ENCODE measurements at regions not wholly inside any gene's neighbourhood (a gene's known extent, or its start where the extent isn't known, plus 50 kb on each side); places are given as distances from the start of the nearest gene placed in this dataset.
"Not testable (repeated sequence)": the region's sequence is repeated elsewhere in the genome, so short reads cannot be mapped to it uniquely, and the experiment has no call there.

- DNase-seq, result no peak
These were observed 792.2 kb upstream of the CDH9 start for GRCh38 chr5:27830546-27830945.

DNA sequence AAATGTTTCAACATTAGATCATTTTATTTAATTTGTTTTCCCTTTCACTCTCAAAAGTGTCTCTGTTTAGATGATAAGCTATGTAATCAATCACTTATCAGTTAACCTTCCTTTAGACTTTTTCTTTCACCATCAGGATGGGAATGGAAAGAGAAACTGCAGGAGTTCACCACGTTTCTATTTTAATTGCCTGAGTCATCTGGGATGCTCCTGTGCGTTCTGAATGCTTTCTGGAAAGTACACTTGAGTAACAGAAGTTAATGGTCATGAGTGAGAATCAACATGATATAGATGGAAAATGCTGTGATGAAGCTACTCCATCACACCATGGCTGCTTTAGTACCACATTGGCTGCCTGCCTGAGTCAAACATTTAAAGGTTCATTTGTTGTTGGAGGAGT is 783.3 kb upstream of the CDH9 start:
- DNase-seq, result no peak

GRCh38 chr5:27818888-27819287 is 780.5 kb upstream of the CDH9 start:
- DNase-seq, result peak in 1 of 2 experiments; percentile 34

DNA sequence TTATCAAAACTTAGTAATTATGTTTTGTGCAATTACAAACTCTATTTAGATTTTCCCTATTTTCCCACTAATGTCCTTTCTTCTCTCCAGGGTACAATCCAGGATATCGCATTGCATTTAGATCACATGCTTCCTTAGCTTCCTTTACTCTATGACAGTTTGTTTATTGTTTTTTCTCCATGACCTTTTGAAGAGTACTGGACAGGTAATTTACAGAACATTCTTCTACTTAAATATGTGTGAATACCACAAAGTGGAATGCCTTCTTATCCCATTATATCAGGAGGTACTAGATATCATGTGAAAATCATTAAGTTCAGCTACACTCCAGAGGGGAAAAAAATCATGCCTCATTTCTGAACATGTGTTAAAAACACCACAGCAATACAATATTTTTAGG is 776.6 kb upstream of the CDH9 start:
- DNase-seq, result no peak

GRCh38 chr5:27814286-27814685 is 775.9 kb upstream of the CDH9 start:
- no peak for DNase-seq

GRCh38 chr5:27810458-27810857 is 772.1 kb upstream of the CDH9 start:
- no peak for DNase-seq

GRCh38 chr5:27797220-27797619 is 758.8 kb upstream of the CDH9 start:
- no peak for DNase-seq

DNA sequence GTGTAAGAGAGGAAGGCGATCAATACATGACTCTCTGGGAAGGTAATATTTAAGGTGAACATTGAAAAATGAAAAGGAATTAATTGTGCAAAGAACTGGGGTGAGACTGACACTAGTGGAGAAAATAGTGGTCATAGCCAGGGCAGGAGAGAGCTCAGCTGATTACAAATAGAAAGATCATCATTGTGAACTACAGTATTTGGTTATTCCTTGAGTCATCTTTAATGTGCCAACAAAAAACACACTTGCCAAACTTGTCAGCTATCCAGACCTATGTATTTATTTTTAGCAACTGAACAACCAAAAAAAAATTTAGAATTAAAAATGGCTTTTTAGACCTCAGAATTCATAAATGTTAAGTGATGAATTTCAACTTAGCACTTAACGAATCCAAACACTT is 749.8 kb upstream of the CDH9 start:
- no peak for DNase-seq

DNA sequence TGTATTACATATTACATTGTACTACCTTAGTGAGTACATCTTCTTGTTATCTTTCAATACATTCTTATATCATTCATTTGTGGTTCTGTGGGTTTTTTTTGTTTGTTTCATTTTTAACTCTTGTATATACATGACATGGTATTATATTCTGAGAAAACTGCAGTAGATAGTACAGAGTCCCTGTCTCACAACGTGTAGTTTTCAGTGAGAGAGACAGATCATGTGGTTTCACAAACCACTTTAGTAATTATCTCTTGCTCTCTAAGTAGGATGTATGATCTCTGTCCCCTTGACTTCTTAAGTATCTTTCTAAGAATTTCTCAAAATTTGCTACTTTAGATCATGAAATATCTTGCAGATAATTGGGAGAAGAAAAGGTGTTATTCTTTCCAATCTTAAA is 745.9 kb upstream of the CDH9 start:
- DNase-seq, result no peak

- DNase-seq, result no peak
These were observed 739.7 kb upstream of the CDH9 start for GRCh38 chr5:27778121-27778520.

- DNase-seq, result no peak
These were observed 735.2 kb upstream of the CDH9 start for GRCh38 chr5:27773636-27774035.

- no peak for DNase-seq
These were observed 734.8 kb upstream of the CDH9 start for GRCh38 chr5:27773166-27773565.

DNA sequence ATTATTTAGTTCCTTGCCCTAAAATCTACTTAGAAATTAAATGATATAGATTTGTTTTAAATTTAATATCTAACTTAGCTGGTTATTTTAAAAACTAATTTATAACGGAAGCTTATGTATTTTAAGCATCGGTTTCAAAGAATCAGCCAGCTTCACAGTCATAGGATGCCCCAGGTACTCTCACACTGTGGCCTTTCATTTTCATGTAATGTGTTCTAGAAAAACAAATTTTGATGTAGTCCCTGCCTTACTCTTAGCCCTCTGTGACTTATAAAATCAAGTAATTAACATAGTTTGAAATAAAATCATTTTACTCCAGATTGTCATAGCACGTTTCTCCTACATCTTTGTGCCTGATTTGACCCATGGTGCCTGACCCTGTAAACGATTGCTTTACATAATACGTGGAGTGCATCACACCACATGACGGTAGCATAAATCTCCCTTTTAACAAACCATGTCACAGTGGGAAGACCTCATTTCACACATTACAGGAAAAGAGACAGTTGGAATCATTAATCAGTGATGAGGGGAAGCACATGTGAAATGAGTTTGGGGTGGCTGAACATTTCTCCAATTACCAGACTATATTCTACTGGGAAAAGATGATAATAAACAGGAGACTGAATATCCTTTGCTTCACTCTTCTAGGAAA is 731.5 kb upstream of the CDH9 start:
- DNase-seq, result no peak

GRCh38 chr5:27748847-27749246 is 710.5 kb upstream of the CDH9 start:
- DNase-seq, result no peak

GRCh38 chr5:27743383-27743979 is 705.1 kb upstream of the CDH9 start:
- DNase-seq, result not testable (repeated sequence)

GRCh38 chr5:27742805-27743204 is 704.4 kb upstream of the CDH9 start:
- no peak for DNase-seq

GRCh38 chr5:27734838-27735237 is 696.5 kb upstream of the CDH9 start:
- DNase-seq, result no peak

- DNase-seq, result no peak
These were observed 694.9 kb upstream of the CDH9 start for GRCh38 chr5:27733237-27733636.

GRCh38 chr5:27727254-27727653 is 688.9 kb upstream of the CDH9 start:
- no peak for DNase-seq

DNA sequence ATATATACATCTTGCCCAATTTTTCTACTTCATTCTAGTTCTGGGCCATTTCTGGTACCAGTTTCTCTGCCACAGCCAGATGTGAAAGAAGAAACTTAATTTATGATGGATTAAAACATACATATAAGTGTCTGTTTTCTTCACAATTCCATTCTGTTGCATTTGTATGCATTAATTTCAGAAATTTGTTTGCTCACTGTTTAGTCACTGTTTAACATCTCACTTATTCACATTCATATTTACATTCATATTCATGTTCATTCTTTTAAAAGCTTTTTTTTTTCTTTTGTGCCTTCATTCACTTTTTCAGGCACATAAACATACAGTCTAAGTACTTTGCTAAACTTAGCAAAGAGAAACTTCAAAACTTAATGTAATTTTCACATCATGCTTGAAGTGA is 684.0 kb upstream of the CDH9 start:
- no peak for DNase-seq

DNA sequence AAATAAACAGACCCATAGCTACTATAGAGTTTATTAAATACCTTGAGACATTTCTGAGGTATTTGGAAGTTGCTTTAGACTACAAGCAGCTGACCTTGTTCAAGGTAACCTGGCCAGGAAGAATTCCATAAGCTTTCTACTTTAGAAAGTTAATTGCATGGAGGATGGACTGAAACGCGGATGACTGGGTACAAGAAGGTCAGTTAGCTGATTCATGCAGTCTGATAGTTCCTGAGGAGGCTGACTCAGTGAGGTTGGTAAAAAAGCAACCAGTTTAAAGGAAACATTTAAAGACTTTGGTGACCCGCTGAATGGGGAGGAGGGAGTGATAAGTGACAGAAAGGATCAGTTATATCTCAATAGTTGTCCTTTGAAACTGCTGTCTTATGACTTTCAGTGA is 670.1 kb upstream of the CDH9 start:
- no peak for DNase-seq

DNA sequence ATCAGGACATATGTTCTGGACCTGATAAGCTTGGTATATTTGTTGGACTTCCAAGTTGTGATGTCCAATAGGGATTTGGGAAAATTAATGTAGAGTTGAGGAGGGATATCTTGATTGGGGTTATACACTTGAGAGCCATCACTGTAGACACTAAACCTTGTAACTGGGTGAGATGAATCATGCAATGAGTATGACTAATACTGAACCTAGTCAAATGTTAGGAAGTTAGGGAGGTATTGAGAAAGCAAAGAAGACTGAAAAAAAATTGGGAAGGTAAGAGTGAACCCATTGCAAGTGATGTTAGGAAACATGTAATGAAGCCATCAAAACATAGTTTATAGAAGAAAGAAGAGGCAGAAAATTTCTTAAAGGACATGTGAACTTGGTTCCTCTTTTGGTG is 668.4 kb upstream of the CDH9 start:
- DNase-seq, result no peak

GRCh38 chr5:27705661-27706060 is 667.3 kb upstream of the CDH9 start:
- no peak for DNase-seq

DNA sequence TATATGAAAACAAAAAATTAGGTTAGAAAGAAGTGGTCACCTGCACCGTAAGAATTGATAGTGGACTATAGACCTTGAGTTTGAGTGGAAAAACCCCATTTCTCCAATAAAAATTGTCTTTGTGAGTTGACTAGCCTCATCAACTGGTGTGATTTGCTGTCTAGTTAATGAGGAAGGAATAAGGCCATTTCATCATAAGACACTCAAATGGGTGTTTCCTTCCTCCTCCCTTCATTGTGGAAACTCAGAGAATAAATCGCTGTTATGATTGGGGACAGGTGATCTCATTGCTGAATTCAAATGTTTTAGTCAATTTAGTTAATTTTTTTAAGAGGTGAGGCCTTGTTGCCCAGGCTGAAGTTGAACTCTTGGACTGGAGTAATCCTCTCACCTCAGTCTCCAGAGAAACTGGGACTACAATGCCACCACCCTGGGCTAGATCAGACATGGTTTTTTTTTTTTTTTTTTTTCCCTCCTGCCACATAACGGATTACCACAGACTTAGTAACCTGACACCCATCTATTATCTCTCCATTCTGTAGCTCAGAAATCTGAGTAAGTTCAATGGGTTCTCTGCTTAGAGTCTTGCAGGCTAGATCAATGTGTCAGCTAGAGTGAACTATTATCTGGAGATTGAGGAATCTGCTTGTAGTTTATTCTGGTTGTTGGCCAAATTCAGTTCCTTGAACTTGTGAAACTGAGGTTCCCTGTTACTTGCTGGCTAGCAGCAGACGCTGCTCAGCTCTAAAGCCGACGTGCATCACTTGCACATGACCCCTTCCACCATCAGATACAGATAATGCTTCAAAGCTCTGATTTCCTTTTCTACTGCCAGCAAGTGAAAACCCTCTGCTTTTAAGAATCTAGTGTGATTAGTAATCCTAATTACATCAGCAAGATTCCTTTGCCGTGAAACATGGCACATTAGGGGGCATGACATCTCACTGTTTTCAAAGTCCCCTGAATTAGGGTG is 663.8 kb upstream of the CDH9 start:
- peak; percentile 23 to 34 for DNase-seq
